ENCODE measurements at regions not wholly inside any gene's neighbourhood (a gene's known extent, or its start where the extent isn't known, plus 50 kb on each side); places are given as distances from the start of the nearest gene placed in this dataset.

GRCh38 chrX:39065051-39065871 lies 264.0 kb downstream of the MID1IP1 start:
- H3K9me3 ChIP-seq (replicated peaks; ENCODE audit: control insufficient read depth, insufficient read depth, low read depth, low read length) = no peaks in the 10 kb centered on the region
- no peaks in the 10 kb centered on the region for H3K79me2 ChIP-seq (ENCODE audit: control insufficient read depth, insufficient read depth, low read length)
- in situ Hi-C loops (cut with MboI) (no loop called here), intact Hi-C loops (cut with micrococcal nuclease) (no loop called here)
- no peak overlapping the region for H3K4me3 ChIP-seq
- H3K9me1 ChIP-seq (ENCODE audit: control insufficient read depth, insufficient read depth, low read length) = no peaks in the 10 kb centered on the region
- no peak overlapping the region for H3K4me2 ChIP-seq (ENCODE audit: insufficient read depth, low read length)
- H4K20me1 ChIP-seq (replicated peaks; ENCODE audit: control insufficient read depth, insufficient read depth, low read length) = no peaks in the 10 kb centered on the region; the same call in 1 of the 2 replicates
- ChIA-PET POLR2A (no interaction called here), CTCF (ENCODE audit: low intra/inter-chr PET ratio) (no interaction called here)
- 3% methylated on average over 16 of the region's 21 CpGs for WGBS (ENCODE audit: insufficient coverage, low coverage, missing lambda C conversion rate)
- peaks cover 0 to 4% of the 10 kb centered on the region in 2 experiments; a peak in 1 of 5 replicates for H3K4me1 ChIP-seq (replicated peaks in 1 of 2; ENCODE audit: control insufficient read depth in 2 of 2, insufficient read depth in 2 of 2, low read length in 2 of 2)
- DNase-seq (ENCODE audit: extremely low read depth in 1 of 4, low spot score in 3 of 4) (no peak), ATAC-seq (no peak), FAIRE-seq (no peak)
- H3K27me3 ChIP-seq (ENCODE audit: control insufficient read depth in 2 of 2, insufficient read depth in 2 of 2, low read length in 2 of 2) = peaks cover 0 to 11% of the 10 kb centered on the region in 2 experiments; a peak in 2 of 5 replicates
- no TSS peak for BruUV-seq (replicated peaks)
- no peak overlapping the region for H3K27ac ChIP-seq (ENCODE audit: extremely low read depth, low read depth, low read length)
- H2AFZ ChIP-seq (ENCODE audit: low read depth, low read length) = no peak overlapping the region
- no peak for TF ChIP-seq XRCC5 (IDR thresholded peaks at IDR 0.05; ENCODE audit: low read depth, low read length)
- no peak for TF ChIP-seq RBM14 (IDR thresholded peaks at IDR 0.05; ENCODE audit: borderline replicate concordance, insufficient read depth, low read depth, low read length)
- TF ChIP-seq ZC3H11A (IDR thresholded peaks at IDR 0.05; ENCODE audit: low read depth, low read length) = no peak
- H3K9ac ChIP-seq (ENCODE audit: insufficient read depth in 1 of 2, low read depth in 2 of 2, low read length in 2 of 2) = no peak overlapping the region
- H3K36me3 ChIP-seq (ENCODE audit: control insufficient read depth, insufficient read depth, low read length) = no peaks in the 10 kb centered on the region

- in situ Hi-C loops (cut with MboI) (no loop called here), intact Hi-C loops (cut with micrococcal nuclease) (no loop called here)
- ATAC-seq (no peak), DNase-seq (ENCODE audit: extremely low read depth in 1 of 4, low spot score in 3 of 4) (no peak), FAIRE-seq (no peak)
- H3K4me1 ChIP-seq (replicated peaks in 1 of 2; ENCODE audit: control insufficient read depth in 2 of 2, insufficient read depth in 2 of 2, low read length in 2 of 2) = peaks cover 0 to 4% of the 10 kb centered on the region in 2 experiments; a peak in 1 of 5 replicates
- POLR2A ChIA-PET = no interaction called here
- BruUV-seq (replicated peaks) = no TSS peak
- H3K36me3 ChIP-seq (ENCODE audit: control insufficient read depth, insufficient read depth, low read length) = no peaks in the 10 kb centered on the region
- H3K79me2 ChIP-seq (ENCODE audit: control insufficient read depth, insufficient read depth, low read length) = no peaks in the 10 kb centered on the region
- H4K20me1 ChIP-seq (replicated peaks; ENCODE audit: control insufficient read depth, insufficient read depth, low read length) = no peaks in the 10 kb centered on the region; the same call in 1 of the 2 replicates
- H3K27ac ChIP-seq (ENCODE audit: extremely low read depth, low read depth, low read length) = no peak overlapping the region
- H3K4me2 ChIP-seq (ENCODE audit: insufficient read depth, low read length) = no peak overlapping the region
- H3K4me3 ChIP-seq = no peak overlapping the region
- WGBS (ENCODE audit: insufficient coverage, low coverage, missing lambda C conversion rate) = 16% methylated on average over 5 of the region's 5 CpGs
- H3K9me1 ChIP-seq (ENCODE audit: control insufficient read depth, insufficient read depth, low read length) = no peaks in the 10 kb centered on the region
- CTCF ChIA-PET (ENCODE audit: low intra/inter-chr PET ratio) = no interaction called here
- no peak overlapping the region for H3K9ac ChIP-seq (ENCODE audit: insufficient read depth in 1 of 2, low read depth in 2 of 2, low read length in 2 of 2)
- no peak overlapping the region for H2AFZ ChIP-seq (ENCODE audit: low read depth, low read length)
- peaks cover 0 to 11% of the 10 kb centered on the region in 2 experiments; a peak in 2 of 5 replicates for H3K27me3 ChIP-seq (ENCODE audit: control insufficient read depth in 2 of 2, insufficient read depth in 2 of 2, low read length in 2 of 2)
- no peaks in the 10 kb centered on the region for H3K9me3 ChIP-seq (replicated peaks; ENCODE audit: control insufficient read depth, insufficient read depth, low read depth, low read length)
- no peak for TF ChIP-seq PYGO2 (tag; IDR thresholded peaks at IDR 0.05)
- TF ChIP-seq TSC22D4 (tag; IDR thresholded peaks at IDR 0.05) = no peak
- TF ChIP-seq ZNF584 (CRISPR knock-in tag; IDR thresholded peaks at IDR 0.05; ENCODE audit: low read depth) = no peak
- TF ChIP-seq XRCC5 (IDR thresholded peaks at IDR 0.05; ENCODE audit: low read depth, low read length) = no peak
- TF ChIP-seq ARHGAP35 (IDR thresholded peaks at IDR 0.05; ENCODE audit: partially characterized antibody) = no peak
- TF ChIP-seq ZNF785 (CRISPR knock-in tag; IDR thresholded peaks at IDR 0.05) = no peak
- no peak for TF ChIP-seq EP400 (IDR thresholded peaks at IDR 0.05)
- TF ChIP-seq ARNT (IDR thresholded peaks at IDR 0.05) = no peak
- no peak for TF ChIP-seq ARID3B (CRISPR knock-in tag; IDR thresholded peaks at IDR 0.05; ENCODE audit: borderline replicate concordance)
- TF ChIP-seq NONO (IDR thresholded peaks at IDR 0.05; ENCODE audit: low read depth in 2 of 2, low read length in 1 of 2) = no peak
Observed at GRCh38 chrX:39067866-39068265, 266.6 kb downstream of the MID1IP1 start.
